ENCODE measurements at regions not wholly inside any gene's neighbourhood (a gene's known extent, or its start where the extent isn't known, plus 50 kb on each side); places are given as distances from the start of the nearest gene placed in this dataset.
"Not testable (repeated sequence)": the region's sequence is repeated elsewhere in the genome, so short reads cannot be mapped to it uniquely, and the experiment has no call there.

GRCh38 chr14:71616013-71616412 is 316.2 kb upstream of the RGS6 start:
- no peak for DNase-seq

GRCh38 chr14:71618047-71618446 is 314.2 kb upstream of the RGS6 start:
- no peak for DNase-seq

DNA sequence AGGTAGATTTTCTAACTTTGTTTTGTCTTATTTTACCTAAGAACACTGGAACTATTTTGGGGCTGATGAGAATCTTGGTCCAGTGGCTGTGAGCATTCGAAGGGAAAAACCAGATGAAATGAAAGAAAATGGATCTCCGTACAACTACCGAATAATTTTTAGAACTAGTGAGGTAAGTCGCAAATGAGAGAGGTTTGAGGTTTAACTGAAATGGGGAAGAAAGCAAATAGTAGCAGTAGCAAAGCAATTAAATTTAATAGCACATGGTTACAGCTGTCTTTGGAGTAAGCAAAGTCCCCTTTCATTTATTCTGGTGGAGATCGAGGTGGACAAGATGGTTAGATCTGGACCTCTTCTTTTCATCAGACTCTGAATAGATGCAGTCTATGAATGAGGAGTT is 313.5 kb upstream of the RGS6 start:
- no peak for DNase-seq

DNA sequence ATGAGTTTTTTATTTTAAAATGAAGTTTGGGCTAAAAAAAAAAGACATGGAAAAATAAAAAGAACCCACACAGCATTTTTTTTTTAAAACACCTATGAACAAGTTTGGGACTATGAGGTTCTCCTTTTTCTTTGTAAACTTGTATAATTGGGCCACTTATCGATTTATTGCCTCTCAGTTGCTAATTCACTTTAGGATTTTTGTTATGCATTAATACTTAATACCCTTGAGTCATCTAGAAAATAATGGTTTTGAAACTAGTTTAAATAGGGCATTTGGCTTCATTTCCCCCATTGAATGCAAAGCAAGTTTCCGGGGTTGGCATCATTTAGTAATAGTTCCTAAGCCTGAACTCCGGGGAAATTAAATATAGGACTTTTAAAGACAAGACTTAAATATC is 312.8 kb upstream of the RGS6 start:
- no peak for DNase-seq

DNA sequence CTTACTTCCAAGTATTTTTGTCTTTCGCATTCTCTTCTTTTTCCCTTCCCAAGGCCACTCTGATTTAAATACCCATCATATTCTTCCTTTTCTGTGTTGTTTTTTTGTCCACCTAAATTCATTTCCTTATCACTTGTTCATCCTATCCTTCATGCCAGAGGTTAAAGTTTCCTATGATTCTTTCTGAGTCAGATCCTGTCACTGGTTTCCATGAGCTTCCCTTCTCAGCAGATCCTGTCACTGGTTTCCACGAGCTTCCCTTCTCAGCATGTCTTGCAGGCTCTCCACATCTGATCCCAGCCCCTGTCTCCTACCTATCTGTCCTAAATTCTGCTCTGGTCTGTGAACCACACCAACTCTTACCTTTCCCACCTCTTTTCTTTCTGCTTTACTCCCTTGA is 311.8 kb upstream of the RGS6 start:
- DNase-seq, result no peak

GRCh38 chr14:71621276-71621675 is 311.0 kb upstream of the RGS6 start:
- DNase-seq, result no peak

GRCh38 chr14:71621980-71622605 is 310.1 kb upstream of the RGS6 start:
- DNase-seq, result no peak

GRCh38 chr14:71623939-71624338 is 308.3 kb upstream of the RGS6 start:
- no peak for DNase-seq

- DNase-seq, result no peak
Measured at GRCh38 chr14:71625175-71625574, 307.1 kb upstream of the RGS6 start.

GRCh38 chr14:71625891-71626701 is 306.1 kb upstream of the RGS6 start:
- no peak for DNase-seq

DNA sequence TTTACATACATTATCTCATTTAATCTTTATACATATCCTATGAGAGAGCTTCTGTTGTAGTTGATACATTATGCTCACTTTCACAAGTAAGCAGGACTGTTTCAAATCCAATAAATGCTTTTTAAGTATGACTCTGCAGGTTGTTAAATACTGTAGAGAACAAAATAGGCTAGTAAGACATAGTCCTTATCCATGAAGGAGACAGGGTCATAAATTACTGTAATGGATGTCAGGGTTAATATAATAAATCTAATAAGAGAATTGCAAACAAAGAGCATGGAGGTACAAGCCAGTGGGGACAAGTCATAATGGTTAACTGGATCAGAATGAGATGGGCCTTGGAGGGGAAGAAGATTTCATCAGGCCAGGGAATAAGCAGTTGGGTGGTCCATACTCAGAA is 303.8 kb upstream of the RGS6 start:
- DNase-seq, result no peak

- no peak for DNase-seq
Measured at GRCh38 chr14:71629250-71629649, 303.0 kb upstream of the RGS6 start.

DNA sequence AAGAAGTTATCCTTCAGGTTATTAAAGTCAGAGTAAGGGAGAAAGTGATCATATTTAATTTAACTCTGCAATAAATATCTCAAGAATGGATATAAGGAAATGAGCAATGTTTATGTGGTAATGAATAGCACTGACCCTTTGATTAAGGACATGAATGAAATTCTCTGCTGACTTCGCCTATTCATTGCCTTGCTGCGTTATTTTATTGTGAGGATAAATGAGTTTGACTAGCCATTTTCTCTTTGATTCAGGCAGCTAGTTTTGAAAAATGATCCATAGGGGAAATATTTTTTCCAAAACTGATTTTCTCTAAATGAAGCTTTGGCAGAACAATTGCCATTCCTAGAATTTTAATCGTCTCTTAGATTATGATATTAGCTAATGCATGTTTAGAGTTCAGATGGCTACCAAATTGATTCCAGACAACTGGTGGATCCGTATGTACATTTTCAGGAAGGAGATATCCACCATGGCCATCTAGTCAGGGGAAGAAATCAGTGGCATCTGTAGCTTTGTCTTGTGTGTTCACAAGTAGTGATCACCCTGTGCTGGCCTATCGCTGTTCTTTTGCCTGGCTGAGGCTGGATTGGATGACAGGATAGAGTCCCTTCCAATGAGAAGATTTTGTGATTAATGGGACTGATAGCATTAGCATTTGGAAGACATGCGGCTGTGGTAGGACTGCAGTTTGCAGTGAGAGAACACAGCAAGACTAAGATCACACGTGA is 302.3 kb upstream of the RGS6 start:
- no peak for DNase-seq

DNA sequence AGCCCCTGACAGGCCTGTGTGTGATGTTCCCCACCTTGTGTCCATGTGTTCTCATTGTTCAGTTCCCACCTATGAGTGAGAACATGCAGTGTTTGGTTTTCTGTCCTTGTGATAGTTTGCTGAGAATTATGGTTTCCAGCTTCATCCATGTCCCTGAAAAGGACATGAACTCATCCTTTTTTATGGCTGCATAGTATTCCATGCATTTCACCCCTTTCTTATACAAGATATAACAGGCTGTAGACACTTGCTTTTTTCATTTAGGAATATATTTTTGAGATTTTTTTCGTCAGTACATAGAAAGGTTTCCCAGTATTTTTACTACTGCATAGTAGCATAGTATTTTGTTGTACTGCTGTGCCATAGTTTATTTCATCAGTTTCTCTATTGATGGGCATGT is 301.2 kb upstream of the RGS6 start:
- not testable (repeated sequence) for DNase-seq

GRCh38 chr14:71632440-71632946 is 299.7 kb upstream of the RGS6 start:
- no peak for DNase-seq

GRCh38 chr14:71636076-71636475 is 296.2 kb upstream of the RGS6 start:
- no peak for DNase-seq

DNA sequence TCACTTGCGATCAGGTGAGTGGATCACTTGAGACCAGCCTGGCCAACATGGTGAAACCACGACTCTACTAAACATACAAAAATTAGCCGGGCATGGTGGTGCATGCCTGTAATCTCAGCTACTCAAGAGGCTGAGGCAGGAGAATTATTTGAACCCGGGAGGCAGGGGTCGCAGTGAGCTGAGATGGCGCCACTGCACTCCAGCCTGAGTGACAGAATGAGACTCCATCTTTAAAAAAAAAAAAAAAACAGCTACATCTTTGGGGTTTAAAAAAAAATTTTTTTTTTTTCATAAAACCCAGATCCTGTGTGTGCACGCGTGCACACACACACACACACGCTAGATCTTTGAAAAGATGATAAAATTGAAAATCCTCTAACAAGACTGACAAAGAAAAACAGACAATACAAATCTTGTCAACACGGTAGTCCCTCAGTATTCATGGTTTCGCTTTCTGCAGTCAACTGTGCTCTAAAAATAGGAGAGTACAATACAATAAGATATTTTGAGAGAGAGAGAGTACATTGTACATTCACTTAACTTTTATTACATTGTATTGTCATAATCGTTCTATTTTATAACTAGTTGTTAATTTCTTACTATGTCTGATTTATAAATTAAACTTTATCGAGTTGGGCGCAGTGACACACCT is 295.3 kb upstream of the RGS6 start:
- DNase-seq, result no peak

DNA sequence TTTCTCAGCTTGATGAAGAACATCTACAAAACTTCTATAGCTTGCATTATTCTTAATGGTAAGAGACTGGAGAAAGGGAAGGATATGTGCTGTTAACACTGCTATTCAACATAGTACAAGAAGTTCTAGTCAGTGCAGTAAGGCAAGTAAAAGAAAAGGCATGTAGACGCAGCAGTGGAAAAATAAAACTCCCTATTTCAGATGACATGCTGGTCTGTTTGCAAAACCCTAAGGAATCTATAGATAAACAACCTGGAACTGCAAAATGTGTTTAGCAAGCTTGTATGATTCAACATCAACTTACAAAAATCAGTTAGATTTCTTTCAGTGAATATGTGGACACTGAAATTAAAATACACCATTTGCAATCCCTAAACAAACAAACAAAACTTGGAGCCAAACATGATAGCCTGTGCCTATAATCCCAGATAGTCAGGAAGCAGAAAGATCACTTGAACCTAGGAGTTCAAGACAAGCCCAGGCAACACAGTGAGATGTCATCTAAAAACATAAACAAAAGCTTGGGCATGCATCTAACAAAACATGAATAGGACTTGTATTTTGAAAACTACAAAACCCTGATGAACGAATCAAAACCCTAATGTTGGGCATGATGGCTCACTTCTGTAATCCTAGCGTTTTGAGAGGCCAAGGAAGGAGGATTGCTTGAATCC is 293.6 kb upstream of the RGS6 start:
- no peak for DNase-seq

- no peak for DNase-seq
Measured at GRCh38 chr14:71642715-71643114, 289.5 kb upstream of the RGS6 start.

- no peak for DNase-seq
Measured at GRCh38 chr14:71645656-71646055, 286.6 kb upstream of the RGS6 start.

DNA sequence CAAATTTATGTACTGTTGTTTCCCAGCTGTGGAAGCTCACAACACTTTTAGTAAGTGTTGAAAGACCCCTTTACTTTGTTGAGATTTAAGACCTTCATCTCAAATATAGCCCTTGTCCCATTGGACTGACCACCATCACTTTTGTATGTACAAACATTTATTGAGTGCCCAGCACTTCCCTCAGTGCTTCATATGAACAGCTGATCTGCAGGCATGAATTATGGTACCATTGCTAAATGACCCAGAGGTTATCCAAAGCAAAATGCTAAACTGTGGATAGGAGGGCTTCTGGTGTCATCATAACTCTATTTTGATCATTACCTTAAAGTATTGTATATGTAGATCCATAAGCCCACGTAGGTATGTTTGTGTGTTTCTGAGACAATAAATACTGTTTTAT is 285.7 kb upstream of the RGS6 start:
- no peak for DNase-seq

GRCh38 chr14:71647086-71647784 is 285.0 kb upstream of the RGS6 start:
- DNase-seq, result no peak

Data from activated T-cell treated with anti-CD3 and anti-CD28 coated beads, Interleukin-2, amount 50 U/mL, for 48 hours (primary cell).